MCF 10A (cell line): ENCODE measurements at regions not wholly inside any gene's neighbourhood (a gene's known extent, or its start where the extent isn't known, plus 50 kb on each side); places are given as distances from the start of the nearest gene placed in this dataset.
A peak's percentile ranks its signal among the peaks of the same experiment; 100 is the strongest.

ENCODE experiments used
- BruUV-seq: library from RNA; stranded (reverse); fragments of 400-500 nt; replicated peaks from 2 replicates; lab custom pipeline; 2021; lab: Mats Ljungman, UMichigan
- CTCF ChIA-PET: fragments of 300-600 bp; sonication (Branson Sonifier 250); formaldehyde crosslinking; extraction: SDS; loops from one replicate; lab custom pipeline; 2021; ENCODE audit warnings: antibody characterized with exemption, inconsistent platforms; lab: Yijun Ruan, JAX
- POLR2A ChIA-PET: fragments of 300-600, 350-650 bp; sonication (Branson Sonifier 250); formaldehyde crosslinking; extraction: SDS; loops from one replicate; lab custom pipeline; 2020; ENCODE audit warnings: antibody characterized with exemption, inconsistent platforms; lab: Yijun Ruan, JAX
- DNase-seq: peaks from one replicate; pipeline ENCODE4 v3.0.0-alpha.2; 2018; ENCODE audit not compliant: unreplicated experiment
- H3K27ac Mint-ChIP-seq: one replicate; pipeline ENCODE4 v1.8.0; 2022; ENCODE audit warnings: mild to moderate bottlenecking, low read depth, mixed read lengths; ENCODE audit not compliant: unreplicated experiment
- H3K27me3 Mint-ChIP-seq: one replicate; pipeline ENCODE4 v1.8.0; 2022; ENCODE audit warnings: mixed read lengths; ENCODE audit not compliant: insufficient read depth, unreplicated experiment
- H3K36me3 Mint-ChIP-seq: one replicate; pipeline ENCODE4 v1.8.0; 2022; ENCODE audit warnings: mild to moderate bottlenecking, moderate library complexity, mixed read lengths; ENCODE audit not compliant: insufficient read depth, unreplicated experiment
- H3K4me1 Mint-ChIP-seq: one replicate; pipeline ENCODE4 v1.8.0; 2022; ENCODE audit warnings: mixed read lengths; ENCODE audit not compliant: insufficient read depth, unreplicated experiment
- H3K4me3 Mint-ChIP-seq: one replicate; pipeline ENCODE4 v1.8.0; 2022; ENCODE audit warnings: mild to moderate bottlenecking, moderate library complexity, mixed read lengths; ENCODE audit not compliant: unreplicated experiment
- H3K9me3 Mint-ChIP-seq: one replicate; pipeline ENCODE4 v1.8.0; 2022; ENCODE audit warnings: mixed read lengths; ENCODE audit not compliant: unreplicated experiment
- CTCF ChIP-seq: fragments of 200-600 bp; IDR thresholded peaks from one replicate; pipeline ENCODE4 v1.8.0; 2022; ENCODE audit warnings: antibody characterized with exemption, mild to moderate bottlenecking; ENCODE audit not compliant: unreplicated experiment
- intact Hi-C: fragments of 100-400 bp; cut with micrococcal nuclease; formaldehyde crosslinking; loops from 2 replicates; pipeline ENCODE4 v1.14.1; 2022

- no peak overlapping the region for H3K27ac Mint-ChIP-seq
- peaks cover 53% of the 10 kb centered on the region for H3K4me1 Mint-ChIP-seq
- DNase-seq, result peak; percentile 85
- H3K4me3 Mint-ChIP-seq, result no peak overlapping the region
- CTCF ChIA-PET, result interaction anchor here (0.9 kb wide), 1 partner anchor 25 kb away, joined by 6 read pairs; no protein-coding TSS in a partner anchor
- H3K27me3 Mint-ChIP-seq, result no peaks in the 10 kb centered on the region
- POLR2A ChIA-PET, result interaction anchor here (0.9 to 1.8 kb wide), 6 partner anchors 12 to 66 kb away, joined by 3 to 9 read pairs (median 5); no protein-coding TSS in a partner anchor
- intact Hi-C loops, result no loop called here
- peaks cover 10% of the 10 kb centered on the region for H3K36me3 Mint-ChIP-seq
- no peaks in the 10 kb centered on the region for H3K9me3 Mint-ChIP-seq
- no TSS peak for BruUV-seq
- no peak for TF ChIP-seq CTCF
Observed at GRCh38 chr2:100755441-100755840, 64.5 kb upstream of the NPAS2 start.

- no peak overlapping the region for H3K27ac Mint-ChIP-seq
- POLR2A ChIA-PET, result interaction anchor here (1.4 kb wide), 1 partner anchor 62 kb away, joined by 6 read pairs; no protein-coding TSS in a partner anchor
- H3K4me1 Mint-ChIP-seq, result peaks cover 46% of the 10 kb centered on the region
Observed at GRCh38 chr2:100756704-100757103, 63.2 kb upstream of the NPAS2 start.

GRCh38 chr2:100757621-100758394 is 62.1 kb upstream of the NPAS2 start:
- no TSS peak for BruUV-seq
- Mint-ChIP-seq H3K27me3 (peaks cover 16% of the 10 kb centered on the region), H3K9me3 (no peaks in the 10 kb centered on the region), H3K4me1 (peaks cover 34% of the 10 kb centered on the region), H3K4me3 (no peak overlapping the region), H3K27ac (peak overlapping the region; percentile 77), H3K36me3 (no peaks in the 10 kb centered on the region)
- ChIA-PET CTCF (interaction anchor here (0.6 to 1.1 kb wide), 4 partner anchors 19 to 1583 kb away, joined by 3 to 4 read pairs (median 4); no protein-coding TSS in a partner anchor), POLR2A (interaction anchor here (0.6 to 1.5 kb wide), 7 partner anchors 9 to 551 kb away, joined by 3 to 6 read pairs (median 4); no protein-coding TSS in a partner anchor)
- DNase-seq, result peak; percentile 94
- TF ChIP-seq CTCF, result no peak
- intact Hi-C loops, result no loop called here

More at GRCh38 chr2:100756704-100757103, 63.2 kb upstream of the NPAS2 start:
- Mint-ChIP-seq H3K4me3 (no peak overlapping the region), H3K9me3 (no peaks in the 10 kb centered on the region), H3K36me3 (peaks cover 7% of the 10 kb centered on the region), H3K27me3 (peaks cover 6% of the 10 kb centered on the region)
- TF ChIP-seq CTCF, result no peak
- BruUV-seq, result no TSS peak
- intact Hi-C loops, result no loop called here
- DNase-seq, result peak; percentile 4
- CTCF ChIA-PET, result interaction anchor here (0.7 kb wide), 1 partner anchor 11 kb away, joined by 3 read pairs; no protein-coding TSS in a partner anchor

GRCh38 chr2:100759901-100760300 is 60.0 kb upstream of the NPAS2 start:
- no peak overlapping the region for H3K27ac Mint-ChIP-seq
- BruUV-seq, result no TSS peak
- no peak for DNase-seq
- peaks cover 27% of the 10 kb centered on the region for H3K4me1 Mint-ChIP-seq
- H3K4me3 Mint-ChIP-seq, result no peak overlapping the region
- intact Hi-C loops, result no loop called here
- CTCF ChIA-PET, result no interaction called here
- no peaks in the 10 kb centered on the region for H3K36me3 Mint-ChIP-seq
- H3K9me3 Mint-ChIP-seq, result no peaks in the 10 kb centered on the region
- TF ChIP-seq CTCF, result no peak
- POLR2A ChIA-PET, result interaction anchor here (1.6 kb wide), 1 partner anchor 20 kb away, joined by 3 read pairs; no protein-coding TSS in a partner anchor
- H3K27me3 Mint-ChIP-seq, result peaks cover 27% of the 10 kb centered on the region
